ENCODE measurements at regions not wholly inside any gene's neighbourhood (a gene's known extent, or its start where the extent isn't known, plus 50 kb on each side); places are given as distances from the start of the nearest gene placed in this dataset.

GRCh38 chr5:124261848-124262247 is 484.6 kb downstream of the ZNF608 start:
- TF ChIP-seq CTCF (conservative IDR thresholded peaks at IDR 0.05 in 1 of 2, IDR thresholded peaks at IDR 0.05 in 1 of 2; ENCODE audit: low read depth in 1 of 2, low read length in 2 of 2), result no peak
- TF ChIP-seq EZH2 (IDR thresholded peaks at IDR 0.05; ENCODE audit: low read length, missing control alignments), result no peak

Data from fibroblast of lung (primary cell).